Bone marrow (tissue), 2 donors: ENCODE measurements at regions not wholly inside any gene's neighbourhood (a gene's known extent, or its start where the extent isn't known, plus 50 kb on each side); places are given as distances from the start of the nearest gene placed in this dataset.

Experiments
- DNase-seq, 2 donors: peaks; one replicate each; lab custom pipeline; 2025; lab: John Stamatoyannopoulos, UW

- no peak for DNase-seq
Measured at GRCh38 chr22:19621373-19622060, 92.8 kb upstream of the SEPTIN5 start.

- no peak for DNase-seq
Measured at GRCh38 chr22:19622061-19622441, 92.3 kb upstream of the SEPTIN5 start.

GRCh38 chr22:19625331-19626041 lies 88.8 kb upstream of the SEPTIN5 start:
- no peak for DNase-seq

- no peak for DNase-seq
Measured at GRCh38 chr22:19626042-19626587, 88.2 kb upstream of the SEPTIN5 start.

DNA sequence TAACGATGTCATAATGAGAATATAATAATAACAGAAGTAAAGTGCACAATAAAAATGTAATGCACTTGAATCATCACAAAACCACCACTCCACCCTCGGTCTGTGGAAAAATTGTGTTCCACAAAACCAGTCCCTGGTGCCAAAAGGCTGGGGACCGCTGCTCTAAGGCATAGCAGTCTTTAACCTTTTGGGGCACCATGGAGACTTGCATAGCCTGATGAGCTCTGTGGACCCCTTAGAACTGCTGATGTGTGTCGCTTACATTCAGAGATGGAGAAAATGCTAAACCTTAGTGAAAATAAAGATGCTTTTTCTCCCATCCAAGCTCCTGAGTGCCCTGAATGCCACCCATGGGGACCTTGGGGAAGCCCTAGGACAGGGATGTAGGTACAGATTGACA lies 87.6 kb upstream of the SEPTIN5 start:
- no peak for DNase-seq

- no peak for DNase-seq
Measured at GRCh38 chr22:19628038-19628776, 86.1 kb upstream of the SEPTIN5 start.

DNA sequence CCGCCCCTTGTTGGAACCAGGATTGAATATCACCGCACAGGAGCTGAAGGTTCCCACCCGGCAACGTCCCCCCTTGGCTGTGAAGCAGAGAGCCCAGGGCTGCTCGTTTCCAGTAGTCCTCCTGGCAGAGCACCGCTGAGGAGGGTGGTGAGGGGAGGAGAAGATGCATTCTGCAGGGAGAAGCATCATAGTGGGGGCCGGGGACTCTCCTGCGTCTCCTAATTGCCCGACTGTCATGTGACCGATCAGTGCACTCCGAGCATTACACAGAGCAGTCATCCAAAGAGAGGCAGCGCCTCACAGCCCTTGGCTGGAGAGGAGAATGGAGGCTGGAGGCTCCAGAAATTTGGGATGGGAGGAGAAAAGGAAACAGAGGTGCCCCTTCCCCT lies 85.0 kb upstream of the SEPTIN5 start:
- no peak for DNase-seq

DNA sequence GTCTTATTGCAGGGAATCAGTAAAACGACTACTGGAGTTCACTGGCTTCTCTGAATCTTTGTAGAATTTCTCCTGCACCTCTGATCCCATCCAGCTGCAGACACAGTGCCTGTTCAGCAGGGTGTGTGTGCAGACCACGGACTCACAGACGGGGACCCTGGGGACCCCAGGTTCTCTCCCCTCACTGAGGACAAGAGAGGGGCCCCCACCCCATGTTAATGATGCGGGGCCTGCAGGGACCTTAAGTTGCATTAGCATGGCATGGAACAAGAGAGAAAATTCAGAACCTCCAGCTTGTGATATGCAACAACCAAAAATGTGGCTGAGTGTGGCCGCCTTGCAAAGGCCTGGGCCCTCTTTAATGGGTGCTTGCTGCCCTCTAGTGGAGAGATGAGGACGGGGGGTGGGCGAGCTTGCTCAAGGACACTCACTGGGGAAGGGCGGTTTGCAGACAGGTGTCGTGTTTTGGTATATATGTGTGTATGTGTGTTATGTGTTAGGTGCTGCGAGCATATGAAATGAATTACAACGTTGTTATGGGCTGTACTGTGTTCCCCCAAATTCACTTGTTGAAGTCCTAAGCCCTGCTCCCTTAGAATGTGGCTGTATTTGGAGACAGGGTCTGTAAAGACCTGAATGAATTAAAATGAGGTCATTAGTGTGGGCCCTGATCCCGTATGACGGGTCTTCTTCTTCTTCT lies 84.4 kb upstream of the SEPTIN5 start:
- peak; percentile 45 to 64 for DNase-seq

DNA sequence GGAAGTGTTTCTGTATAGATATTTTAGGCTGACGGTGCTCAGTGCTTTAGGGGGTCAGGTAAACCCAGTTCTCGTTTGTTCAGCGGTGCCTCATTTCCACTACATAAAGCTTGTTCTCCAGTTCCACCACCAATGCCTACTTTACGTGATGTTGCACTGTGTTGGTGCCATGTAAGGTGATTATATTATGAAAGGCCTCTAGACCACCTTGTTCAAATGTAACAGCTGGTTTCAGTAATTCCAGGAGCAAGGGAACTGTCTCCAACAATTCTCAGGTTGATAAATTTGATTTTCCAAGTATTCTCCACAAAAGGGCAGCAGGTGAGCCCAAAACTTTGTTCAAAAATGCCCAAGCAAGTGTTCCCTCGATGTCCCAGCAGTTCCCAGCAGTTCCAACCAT lies 83.7 kb upstream of the SEPTIN5 start:
- DNase-seq: no peak

DNA sequence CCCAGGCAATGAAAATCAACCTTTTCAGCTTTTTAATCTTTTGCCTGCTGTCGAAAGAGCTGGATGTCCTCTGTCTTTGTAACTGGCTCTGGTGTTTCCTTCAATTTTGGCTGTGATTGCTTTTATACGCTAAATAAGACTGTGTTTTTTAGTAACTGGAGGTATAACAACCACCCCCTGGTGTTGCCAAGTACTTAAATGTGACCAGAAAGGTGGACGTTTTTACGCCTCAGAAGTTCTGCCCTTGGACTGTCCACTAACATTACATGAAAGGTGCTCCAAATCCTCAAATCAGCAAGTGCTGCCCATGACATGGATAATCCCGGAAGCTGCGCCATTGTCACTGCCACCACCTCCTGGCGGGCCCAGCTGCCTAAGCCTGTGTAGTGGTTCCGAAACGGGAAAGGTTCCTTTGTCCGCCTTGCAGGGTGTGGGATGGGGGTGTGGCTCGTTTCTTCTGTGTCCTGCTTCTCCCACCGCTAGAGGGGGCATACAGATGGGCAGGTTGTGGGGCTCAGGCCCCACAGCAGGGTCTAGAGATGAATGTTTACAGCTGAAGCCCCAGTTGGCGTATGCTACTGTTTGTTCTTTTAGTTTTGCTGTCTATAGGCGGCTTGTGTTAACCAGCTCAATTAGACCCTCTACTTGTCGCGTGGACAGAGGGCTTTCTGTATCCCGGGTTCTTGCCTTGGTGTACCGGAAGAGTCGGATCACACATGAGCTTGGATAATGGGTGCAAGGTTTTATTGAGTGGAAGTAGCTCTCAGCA lies 82.2 kb upstream of the SEPTIN5 start:
- DNase-seq: peak in 1 of 2 donors; percentile 1

- DNase-seq: no peak
Measured at GRCh38 chr22:19632668-19633148, 81.6 kb upstream of the SEPTIN5 start.

DNA sequence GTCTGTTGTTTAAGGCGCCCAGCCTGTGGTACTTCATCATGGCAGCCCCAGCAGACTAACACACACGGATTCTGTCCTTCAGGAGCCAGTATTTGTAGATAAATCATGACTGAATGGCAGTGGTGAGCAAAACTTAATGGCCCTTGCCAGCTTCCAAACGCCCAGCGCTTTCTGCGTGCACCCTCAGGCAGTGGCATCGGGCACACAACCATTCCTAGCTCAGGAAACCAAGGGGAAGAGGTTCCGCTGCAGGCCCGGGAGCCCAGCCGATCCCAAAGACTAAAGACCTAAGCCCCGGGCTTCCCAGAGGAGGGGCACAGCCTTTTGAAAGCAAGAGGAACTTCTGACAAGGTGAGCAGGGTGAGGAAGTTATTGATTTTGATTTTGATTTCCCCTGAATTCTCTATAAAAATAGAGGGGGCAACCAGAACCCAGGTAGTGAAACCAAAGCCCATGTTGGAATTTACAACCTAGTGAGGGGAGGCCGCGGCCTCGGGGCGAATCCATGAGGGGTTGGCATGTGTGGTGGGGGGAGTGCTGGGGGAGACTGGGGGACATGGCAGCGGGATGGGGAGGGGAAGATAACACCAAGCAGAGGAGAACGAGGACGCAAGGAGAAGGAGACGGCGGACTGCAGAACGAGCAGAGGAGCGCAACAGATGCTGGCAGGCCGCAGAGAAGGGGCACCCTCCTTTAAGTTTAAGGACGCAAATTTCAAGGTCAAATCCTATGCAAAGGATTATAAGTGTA lies 79.9 kb upstream of the SEPTIN5 start:
- DNase-seq: no peak

DNA sequence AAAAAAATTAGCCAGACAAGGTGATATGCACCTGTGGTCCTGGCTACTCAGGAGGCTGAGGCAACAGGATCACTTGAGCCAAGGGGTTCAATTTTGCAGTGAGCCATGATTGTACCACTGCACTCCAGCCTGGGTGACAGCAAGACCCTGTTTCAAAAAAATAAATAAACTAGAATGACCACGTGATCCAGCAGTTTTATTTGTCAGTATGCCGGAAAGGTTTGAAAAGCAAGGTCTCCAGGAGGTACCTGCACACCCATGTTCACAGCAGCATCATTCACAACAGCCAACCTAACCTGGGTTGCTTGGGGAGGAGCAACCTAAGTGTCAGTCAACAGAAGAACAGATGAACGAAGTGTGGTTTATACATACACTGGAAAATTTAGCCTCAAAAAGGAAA lies 78.7 kb upstream of the SEPTIN5 start:
- no peak for DNase-seq

DNA sequence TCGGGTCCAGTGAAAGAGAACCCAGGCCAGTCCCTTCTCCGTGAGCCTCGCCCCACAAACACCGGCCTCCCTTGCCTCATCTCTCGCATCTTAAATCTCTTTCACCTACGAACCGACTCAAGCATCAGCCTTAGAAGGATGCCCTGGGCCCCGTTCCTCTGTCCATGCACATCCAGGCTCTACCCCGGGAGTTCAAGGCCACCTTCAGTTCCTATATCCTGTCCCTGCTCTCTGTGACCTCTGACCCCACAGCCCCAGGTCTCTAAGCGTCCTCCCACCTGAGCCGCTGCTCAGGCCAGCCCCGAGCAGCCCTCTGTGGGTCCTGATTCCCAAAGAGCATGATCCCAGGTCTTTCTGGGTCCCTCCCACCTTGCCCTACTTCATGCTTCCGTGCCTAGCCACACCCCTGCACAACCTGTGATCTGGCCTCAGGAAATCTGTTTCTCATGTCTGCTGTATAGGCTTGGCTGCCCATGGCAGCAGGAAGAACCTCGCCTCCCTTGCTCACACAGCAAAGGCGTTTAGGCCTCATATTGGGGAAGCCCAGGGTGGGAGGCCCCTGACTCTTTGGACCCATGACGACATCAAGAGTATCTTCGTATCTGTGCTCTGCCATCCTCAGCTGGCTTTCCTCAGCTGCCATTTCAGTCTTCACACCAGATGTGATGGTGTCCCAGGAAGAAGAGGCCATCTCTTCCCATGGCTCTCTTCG lies 77.5 kb upstream of the SEPTIN5 start:
- no peak for DNase-seq

- DNase-seq: no peak
Measured at GRCh38 chr22:19637408-19638281, 76.7 kb upstream of the SEPTIN5 start.

DNA sequence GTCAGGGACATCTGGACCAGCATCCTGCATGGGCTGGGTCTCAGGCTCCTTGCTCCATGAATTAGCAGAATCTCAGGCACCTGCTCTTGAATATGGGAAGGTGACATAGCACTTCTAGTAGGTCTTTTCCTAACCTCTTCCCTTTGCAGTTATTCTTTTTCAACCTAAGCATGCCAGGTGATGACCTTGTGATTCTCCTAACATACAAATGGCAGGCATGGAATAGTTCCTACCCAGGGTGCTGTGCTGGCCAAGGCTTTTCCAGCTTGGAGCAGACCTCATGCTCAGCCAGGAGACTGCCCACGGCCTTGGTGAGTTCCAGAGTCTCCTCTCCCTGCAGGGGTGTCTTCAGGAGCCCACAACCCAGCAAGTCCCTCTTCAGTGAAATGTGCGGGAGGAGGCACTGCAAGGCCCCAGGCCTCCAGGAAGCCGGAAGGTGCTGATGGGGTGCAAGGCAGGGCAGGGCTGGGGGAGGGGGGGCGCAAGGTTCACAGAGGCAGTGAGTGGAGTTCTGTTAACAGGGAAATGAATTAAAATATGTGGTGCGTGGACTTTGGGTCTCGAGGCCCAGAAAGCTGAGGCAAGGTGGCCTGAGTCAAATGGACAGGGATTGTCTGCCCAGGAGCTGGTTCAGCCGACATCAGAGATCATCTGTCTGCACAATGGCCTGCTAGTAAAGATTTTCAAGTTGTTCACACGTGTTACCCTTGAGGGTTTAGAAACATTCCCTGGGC lies 75.9 kb upstream of the SEPTIN5 start:
- no peak for DNase-seq

DNA sequence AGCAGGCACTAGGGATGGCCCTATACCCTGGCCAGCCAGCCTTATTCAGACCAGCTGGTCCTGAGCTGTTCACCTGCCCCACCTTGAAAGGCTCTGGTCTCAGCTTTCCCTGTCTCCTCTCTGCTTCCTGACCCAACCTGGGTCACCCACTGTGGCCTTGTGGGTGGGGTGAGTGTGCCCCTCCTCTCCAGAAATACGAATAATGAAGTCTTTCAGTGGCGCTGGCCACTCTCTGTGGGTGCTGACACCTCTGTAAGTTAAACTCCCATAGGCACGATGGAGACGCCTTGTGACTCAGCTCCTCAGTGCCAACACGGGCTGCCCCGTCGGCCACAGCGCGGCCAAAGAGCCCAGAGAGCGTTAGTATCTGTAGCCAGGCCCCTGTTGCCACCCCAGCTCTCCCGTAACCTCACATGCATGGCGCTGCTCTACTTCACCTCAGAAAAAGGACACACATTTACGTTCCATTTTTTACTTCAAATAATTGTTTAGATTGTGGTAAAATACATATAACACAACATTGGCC lies 74.6 kb upstream of the SEPTIN5 start:
- no peak for DNase-seq

- no peak for DNase-seq
Measured at GRCh38 chr22:19640306-19640705, 74.0 kb upstream of the SEPTIN5 start.
